Kidney (tissue), 13 donors: ENCODE measurements at regions not wholly inside any gene's neighbourhood (a gene's known extent, or its start where the extent isn't known, plus 50 kb on each side); places are given as distances from the start of the nearest gene placed in this dataset.
"Not testable (repeated sequence)": the region's sequence is repeated elsewhere in the genome, so short reads cannot be mapped to it uniquely, and the experiment has no call there.

Experiments used
- DNase-seq, 5 donors: peaks; one replicate each; pipeline ENCODE4 v3.0.0-alpha.2; 2013 to 2020
- FAIRE-seq: peaks from 2 replicates; lab custom pipeline; 2012; peaks lifted over from hg19 to GRCh38; lab: Jason Lieb, UNC
- H3K27ac ChIP-seq, 2 donors: one replicate each; pipeline ENCODE4 v1.7.0; 2013; ENCODE audit warnings: low read depth in 2 of 2, low read length in 2 of 2, inconsistent platforms in 1 of 2
- H3K27me3 ChIP-seq: one replicate; pipeline ENCODE4 v1.7.1; 2013; ENCODE audit warnings: low read length, inconsistent platforms; ENCODE audit not compliant: control insufficient read depth, insufficient read depth
- H3K36me3 ChIP-seq, 3 donors: one replicate each; pipeline versions ENCODE4 v1.7.0 to v1.7.1; 2013; ENCODE audit warnings: low read length in 3 of 3, control low read depth in 1 of 3, inconsistent platforms in 1 of 3; ENCODE audit not compliant: insufficient read depth in 3 of 3, control insufficient read depth in 2 of 3
- H3K4me1 ChIP-seq, 3 donors: one replicate each; pipeline versions ENCODE4 v1.7.0 to v1.7.1; 2013; ENCODE audit warnings: low read length in 3 of 3, inconsistent platforms in 1 of 3, low read depth in 1 of 3; ENCODE audit not compliant: control insufficient read depth in 2 of 3, insufficient read depth in 2 of 3
- H3K4me3 ChIP-seq, 3 donors: one replicate each; pipeline versions ENCODE4 v1.7.0 to v1.8.1; 2013; ENCODE audit warnings: low read length in 3 of 3, control low read depth in 1 of 3, inconsistent platforms in 1 of 3
- H3K9ac ChIP-seq, 3 donors: one replicate each; pipeline versions ENCODE4 v1.7.0 to v1.7.1; 2013; ENCODE audit warnings: low read length in 3 of 3, control low read depth in 1 of 3, inconsistent platforms in 1 of 3
- H3K9me3 ChIP-seq, 3 donors: one replicate each; pipeline versions ENCODE4 v1.7.0 to v1.7.1; 2013; ENCODE audit warnings: low read length in 3 of 3, control low read depth in 1 of 3, inconsistent platforms in 1 of 3; ENCODE audit not compliant: control insufficient read depth in 2 of 3, insufficient read depth in 1 of 3
- intact Hi-C: fragments of 100-400 bp; cut with DNase I; formaldehyde crosslinking; loops from one replicate; pipeline ENCODE4 v1.11.1; 2022
- TF ChIP-seq, protein P1 (sequence below): IDR thresholded peaks from 3 replicates; pipeline ENCODE4 v1.5.1; 2012; ENCODE audit warnings: mild to moderate bottlenecking, moderate library complexity, borderline replicate concordance; ENCODE audit not compliant: insufficient read depth; ENCODE audit errors: extremely low read depth
- donor health status: control.
- donor health status: control.
- donor health status: control.
- donor health status: control.
- donor health status: control.
- donor health status: DM: yes; HTN: yes; CAD: no.
- donor health status: Normal renal cell carcinoma (clear cell type).

DNA sequence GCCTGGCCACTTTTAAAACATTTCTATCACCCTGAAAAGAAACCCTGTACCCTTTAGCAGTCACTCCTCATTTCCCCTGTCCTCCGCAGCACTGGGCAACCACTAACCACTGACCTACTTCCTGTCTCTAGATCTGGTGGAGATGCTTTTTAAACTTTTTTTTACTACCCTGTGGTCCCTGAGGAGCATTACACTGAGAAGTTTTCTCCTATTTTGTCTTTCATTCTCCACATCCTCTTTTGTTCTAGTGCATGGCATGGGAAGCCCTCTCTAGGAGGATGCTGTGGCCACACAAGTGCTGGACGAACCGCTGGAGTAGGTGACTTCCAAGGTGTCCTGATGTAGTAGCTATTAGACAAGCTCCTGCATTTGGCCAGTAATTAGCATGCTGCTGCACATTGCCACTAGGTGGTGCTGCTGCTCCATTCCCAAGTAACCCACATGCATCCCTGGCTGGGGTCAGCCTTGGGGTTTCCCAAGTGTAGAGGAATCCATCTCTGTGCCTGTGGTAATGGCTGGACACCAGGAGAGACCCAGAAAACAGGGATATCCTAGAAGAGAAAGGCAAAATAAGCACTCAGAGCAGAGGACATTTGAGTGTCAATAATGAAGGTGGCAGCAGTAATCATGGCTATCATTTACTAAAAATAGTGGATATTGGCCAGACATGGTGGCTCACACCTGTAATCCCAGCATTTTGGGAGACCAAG, 143.8 kb upstream of the CRHR1 start:
- Histone ChIP-seq H3K4me1 (no peaks in the 10 kb centered on the region), H3K4me3 (no peak overlapping the region), H3K27me3 (no peaks in the 10 kb centered on the region), H3K9ac (no peak overlapping the region), H3K9me3 (no peaks in the 10 kb centered on the region), H3K27ac (no peak overlapping the region), H3K36me3 (peaks cover 0 to 5% (median 5%) of the 10 kb centered on the region in 3 donors)
- intact Hi-C loops = loop anchor here (5.0 kb wide), 1 partner anchor 192 kb away; no protein-coding TSS in a partner anchor
- FAIRE-seq (no peak), DNase-seq (peak in 4 of 5 donors; percentile 83 to 89 (median 87))
- TF ChIP-seq, protein P1, sequence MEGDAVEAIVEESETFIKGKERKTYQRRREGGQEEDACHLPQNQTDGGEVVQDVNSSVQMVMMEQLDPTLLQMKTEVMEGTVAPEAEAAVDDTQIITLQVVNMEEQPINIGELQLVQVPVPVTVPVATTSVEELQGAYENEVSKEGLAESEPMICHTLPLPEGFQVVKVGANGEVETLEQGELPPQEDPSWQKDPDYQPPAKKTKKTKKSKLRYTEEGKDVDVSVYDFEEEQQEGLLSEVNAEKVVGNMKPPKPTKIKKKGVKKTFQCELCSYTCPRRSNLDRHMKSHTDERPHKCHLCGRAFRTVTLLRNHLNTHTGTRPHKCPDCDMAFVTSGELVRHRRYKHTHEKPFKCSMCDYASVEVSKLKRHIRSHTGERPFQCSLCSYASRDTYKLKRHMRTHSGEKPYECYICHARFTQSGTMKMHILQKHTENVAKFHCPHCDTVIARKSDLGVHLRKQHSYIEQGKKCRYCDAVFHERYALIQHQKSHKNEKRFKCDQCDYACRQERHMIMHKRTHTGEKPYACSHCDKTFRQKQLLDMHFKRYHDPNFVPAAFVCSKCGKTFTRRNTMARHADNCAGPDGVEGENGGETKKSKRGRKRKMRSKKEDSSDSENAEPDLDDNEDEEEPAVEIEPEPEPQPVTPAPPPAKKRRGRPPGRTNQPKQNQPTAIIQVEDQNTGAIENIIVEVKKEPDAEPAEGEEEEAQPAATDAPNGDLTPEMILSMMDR = peak; percentile 98

DNA sequence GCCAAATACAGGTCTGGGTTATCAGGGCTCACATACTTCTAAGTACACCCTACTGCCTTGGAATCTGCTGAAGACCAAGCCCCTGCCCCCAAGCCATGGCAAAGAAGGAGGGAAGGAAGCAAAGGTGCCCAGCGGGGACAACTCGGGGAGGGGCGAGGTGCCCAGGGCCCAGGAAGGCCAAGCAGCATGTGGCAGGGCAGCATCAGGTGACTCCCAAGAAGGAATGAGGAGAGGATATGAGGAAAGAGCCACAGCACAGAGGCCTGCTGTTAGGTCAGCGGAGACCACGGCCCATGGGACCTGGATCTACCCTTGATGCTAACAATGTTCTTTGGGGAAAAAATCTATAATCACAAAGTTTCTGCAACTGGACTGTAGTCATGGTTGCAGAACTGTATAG, 142.6 kb upstream of the CRHR1 start:
- H3K4me3 ChIP-seq = no peak overlapping the region
- H3K27me3 ChIP-seq = no peaks in the 10 kb centered on the region
- intact Hi-C loops = loop anchor here (5.0 kb wide), 1 partner anchor 191 kb away; no protein-coding TSS in a partner anchor
- TF ChIP-seq, protein P1 = no peak
- no peaks in the 10 kb centered on the region for H3K9me3 ChIP-seq
- no peak for FAIRE-seq
- H3K9ac ChIP-seq = no peak overlapping the region
- no peak overlapping the region for H3K27ac ChIP-seq
- H3K4me1 ChIP-seq = no peaks in the 10 kb centered on the region
- DNase-seq = peak in 1 of 5 donors; percentile 9
- H3K36me3 ChIP-seq = peaks cover 0 to 5% (median 3%) of the 10 kb centered on the region in 3 donors

DNA sequence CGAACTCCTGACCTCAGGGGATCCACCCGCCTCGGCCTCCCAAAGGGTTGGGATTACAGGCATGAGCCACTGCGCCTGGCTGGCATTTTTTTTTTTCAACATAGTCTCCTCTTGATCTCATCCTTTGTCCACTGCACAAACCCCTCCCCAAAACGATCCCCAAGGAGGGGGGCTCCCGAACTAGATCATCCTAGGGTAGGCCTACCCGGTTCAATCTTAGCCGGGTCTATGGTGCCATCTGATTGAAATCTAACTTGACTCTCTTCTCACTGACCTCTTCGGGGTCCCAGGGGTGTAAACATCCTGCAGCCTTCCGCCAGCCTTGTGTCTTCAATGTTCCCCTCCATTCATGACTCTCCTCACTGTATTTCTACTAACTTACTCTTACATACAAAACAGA, 140.5 kb upstream of the CRHR1 start:
- no peak for DNase-seq
- no peak overlapping the region for H3K4me3 ChIP-seq
- H3K4me1 ChIP-seq = no peaks in the 10 kb centered on the region
- no peak overlapping the region for H3K9ac ChIP-seq
- H3K9me3 ChIP-seq = no peaks in the 10 kb centered on the region
- TF ChIP-seq, protein P1 = no peak
- intact Hi-C loops = loop anchor here (5.0 kb wide), 1 partner anchor 189 kb away; no protein-coding TSS in a partner anchor
- no peak overlapping the region for H3K27ac ChIP-seq
- no peaks in the 10 kb centered on the region for H3K27me3 ChIP-seq
- H3K36me3 ChIP-seq = peaks cover 0 to 5% (median 3%) of the 10 kb centered on the region in 3 donors
- FAIRE-seq = no peak

DNA sequence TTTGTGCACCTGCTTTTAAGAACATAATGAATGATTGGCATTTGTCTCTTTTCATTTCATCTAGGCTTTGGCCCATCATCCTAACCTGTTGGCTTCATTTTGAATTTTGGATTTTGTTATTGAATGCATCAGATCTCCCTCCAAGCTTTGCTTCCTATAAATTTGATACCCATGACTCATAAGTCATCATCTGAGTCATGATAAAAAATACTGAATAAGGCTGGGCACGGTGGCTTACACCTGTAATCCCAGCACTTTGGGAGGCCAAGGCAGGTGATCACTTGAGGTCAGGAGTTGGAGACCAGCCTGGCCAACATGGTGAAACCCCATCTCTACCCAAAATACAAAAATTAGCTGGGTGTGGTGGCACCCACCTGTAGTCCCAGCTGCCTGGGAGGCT, 139.5 kb upstream of the CRHR1 start:
- not testable (repeated sequence) for H3K9me3 ChIP-seq, H3K9ac ChIP-seq, H3K36me3 ChIP-seq, H3K27ac ChIP-seq, H3K4me1 ChIP-seq, FAIRE-seq, H3K27me3 ChIP-seq, DNase-seq, H3K4me3 ChIP-seq
- intact Hi-C loops = loop anchor here (5.0 kb wide), 1 partner anchor 188 kb away; no protein-coding TSS in a partner anchor
